AG09309 (cell line): ENCODE measurements at regions not wholly inside any gene's neighbourhood (a gene's known extent, or its start where the extent isn't known, plus 50 kb on each side); places are given as distances from the start of the nearest gene placed in this dataset.

Source experiments
- DNase-seq: peaks from one replicate; pipeline ENCODE4 v3.0.0-alpha.2; 2010; ENCODE audit warnings: low read depth
- H3K4me3 ChIP-seq: 2 replicates; pipeline ENCODE4 v1.5.1; 2011; ENCODE audit warnings: mild to moderate bottlenecking, low read depth, low read length, moderate library complexity; ENCODE audit not compliant: control insufficient read depth
- TF ChIP-seq, protein P1 (sequence below): IDR thresholded peaks from 2 replicates; pipeline ENCODE4 v1.5.1; 2011; ENCODE audit warnings: mild to moderate bottlenecking, low read depth, low read length, inconsistent platforms; ENCODE audit not compliant: insufficient read depth, control insufficient read depth; ENCODE audit errors: missing control alignments

- no peak overlapping the region for H3K4me3 ChIP-seq
- DNase-seq: no peak
- TF ChIP-seq, protein P1, sequence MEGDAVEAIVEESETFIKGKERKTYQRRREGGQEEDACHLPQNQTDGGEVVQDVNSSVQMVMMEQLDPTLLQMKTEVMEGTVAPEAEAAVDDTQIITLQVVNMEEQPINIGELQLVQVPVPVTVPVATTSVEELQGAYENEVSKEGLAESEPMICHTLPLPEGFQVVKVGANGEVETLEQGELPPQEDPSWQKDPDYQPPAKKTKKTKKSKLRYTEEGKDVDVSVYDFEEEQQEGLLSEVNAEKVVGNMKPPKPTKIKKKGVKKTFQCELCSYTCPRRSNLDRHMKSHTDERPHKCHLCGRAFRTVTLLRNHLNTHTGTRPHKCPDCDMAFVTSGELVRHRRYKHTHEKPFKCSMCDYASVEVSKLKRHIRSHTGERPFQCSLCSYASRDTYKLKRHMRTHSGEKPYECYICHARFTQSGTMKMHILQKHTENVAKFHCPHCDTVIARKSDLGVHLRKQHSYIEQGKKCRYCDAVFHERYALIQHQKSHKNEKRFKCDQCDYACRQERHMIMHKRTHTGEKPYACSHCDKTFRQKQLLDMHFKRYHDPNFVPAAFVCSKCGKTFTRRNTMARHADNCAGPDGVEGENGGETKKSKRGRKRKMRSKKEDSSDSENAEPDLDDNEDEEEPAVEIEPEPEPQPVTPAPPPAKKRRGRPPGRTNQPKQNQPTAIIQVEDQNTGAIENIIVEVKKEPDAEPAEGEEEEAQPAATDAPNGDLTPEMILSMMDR: no peak
These were observed 234.4 kb downstream of the LOXHD1 start for GRCh38 chr18:46422552-46423055.

DNA sequence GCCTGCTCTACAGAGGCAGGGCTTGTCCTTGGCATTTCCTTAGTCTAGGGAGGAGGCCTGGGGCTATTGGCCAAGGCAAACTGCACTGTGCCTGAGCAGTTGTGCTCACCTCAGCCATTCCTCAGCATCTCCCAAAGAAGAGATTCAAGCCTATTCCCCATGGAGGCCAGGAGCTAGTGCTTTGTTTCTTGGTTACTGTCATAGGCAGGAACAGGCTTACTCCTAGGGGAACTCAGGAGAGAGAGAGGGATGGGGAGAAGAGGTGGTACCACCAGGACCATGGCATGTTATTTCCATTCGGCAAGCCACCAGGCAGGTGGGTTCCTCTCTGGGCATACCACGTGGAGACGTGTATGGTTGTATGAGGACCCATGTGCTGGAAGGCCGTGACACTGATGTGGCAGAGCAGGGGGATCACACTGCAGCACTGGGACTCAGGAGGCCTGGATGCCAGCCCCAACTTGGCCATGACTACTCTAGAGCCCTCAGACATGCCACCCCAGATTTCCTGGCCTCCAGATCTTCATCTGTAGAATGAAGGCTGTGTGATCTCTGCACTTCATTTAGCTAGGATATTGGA, 233.7 kb downstream of the LOXHD1 start:
- DNase-seq: no peak
- no peak overlapping the region for H3K4me3 ChIP-seq
- TF ChIP-seq, protein P1: no peak

DNA sequence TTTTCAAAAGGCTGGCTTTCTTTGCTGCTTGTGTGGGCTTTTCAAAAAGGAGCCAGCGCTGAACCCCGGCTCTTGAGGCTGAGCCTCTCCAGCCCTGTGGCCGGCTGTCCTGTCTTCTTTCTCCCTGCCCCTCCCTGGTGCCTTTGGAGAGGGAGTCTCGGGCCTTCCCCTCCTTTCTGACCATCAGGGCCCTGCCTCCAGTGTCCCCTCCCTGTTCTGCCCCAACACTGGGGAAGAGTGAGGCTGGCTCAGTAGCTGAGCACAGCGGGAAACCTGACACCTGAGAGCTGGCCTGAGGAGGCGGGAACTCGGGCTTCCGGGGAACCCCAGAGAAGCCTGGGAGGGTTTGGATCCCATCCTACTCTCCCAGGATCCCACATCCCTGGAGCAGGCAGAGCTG, 232.1 kb downstream of the LOXHD1 start:
- DNase-seq: no peak
- H3K4me3 ChIP-seq: no peak overlapping the region
- TF ChIP-seq, protein P1: no peak

GRCh38 chr18:46425511-46425910, 231.5 kb downstream of the LOXHD1 start:
- no peak overlapping the region for H3K4me3 ChIP-seq
- TF ChIP-seq, protein P1: no peak
- no peak for DNase-seq

GRCh38 chr18:46426021-46426678, 230.9 kb downstream of the LOXHD1 start:
- DNase-seq: no peak
- TF ChIP-seq, protein P1: no peak
- no peak overlapping the region for H3K4me3 ChIP-seq

GRCh38 chr18:46426679-46427047, 230.4 kb downstream of the LOXHD1 start:
- no peak overlapping the region for H3K4me3 ChIP-seq
- TF ChIP-seq, protein P1: no peak
- no peak for DNase-seq
